ENCODE measurements at regions not wholly inside any gene's neighbourhood (a gene's known extent, or its start where the extent isn't known, plus 50 kb on each side); places are given as distances from the start of the nearest gene placed in this dataset.

GRCh38 chr6:22206106-22206505 lies 90.7 kb downstream of the PRL start:
- H4K20me1 ChIP-seq (ENCODE audit: insufficient read depth, low read length): no peaks in the 10 kb centered on the region
- DNase-seq (ENCODE audit: low read depth): no peak
- no peak overlapping the region for H3K4me2 ChIP-seq (ENCODE audit: low read length)
- no peak overlapping the region for H3K27ac Mint-ChIP-seq (ENCODE audit: unreplicated experiment)
- H3K9me3 Mint-ChIP-seq (ENCODE audit: unreplicated experiment): peaks cover 6% of the 10 kb centered on the region
- no peaks in the 10 kb centered on the region for H3K9me3 ChIP-seq (ENCODE audit: insufficient read depth, low read depth, low read length)
- no peaks in the 10 kb centered on the region for H3K4me1 ChIP-seq (ENCODE audit: insufficient read depth, low read length)
- FAIRE-seq: no peak
- H3K4me3 ChIP-seq (ENCODE audit: insufficient read depth, low read depth, low read length): no peak overlapping the region
- no peak overlapping the region for H2AFZ ChIP-seq (ENCODE audit: low read depth, low read length)
- no peak overlapping the region for H3K27ac ChIP-seq (ENCODE audit: low read depth, low read length)
- peaks cover 3% of the 10 kb centered on the region for H3K4me1 Mint-ChIP-seq (ENCODE audit: low read depth, unreplicated experiment)
- H3K36me3 ChIP-seq (ENCODE audit: insufficient read depth, low read length): no peaks in the 10 kb centered on the region
- TF ChIP-seq CTCF (IDR thresholded peaks at IDR 0.05; ENCODE audit: insufficient read depth, low read depth, low read length): no peak
- TF ChIP-seq EZH2 (IDR thresholded peaks at IDR 0.05; ENCODE audit: insufficient read depth, low read length): no peak
- H3K4me3 Mint-ChIP-seq (ENCODE audit: unreplicated experiment): no peak overlapping the region
- H3K9ac ChIP-seq (ENCODE audit: low read length): no peak overlapping the region
- no peaks in the 10 kb centered on the region for H3K79me2 ChIP-seq (ENCODE audit: insufficient read depth, low read length)
- peaks cover 3% of the 10 kb centered on the region for H3K36me3 Mint-ChIP-seq (ENCODE audit: low read depth, unreplicated experiment)
- no peaks in the 10 kb centered on the region for H3K27me3 Mint-ChIP-seq (ENCODE audit: low read depth, unreplicated experiment)
- H3K27me3 ChIP-seq (ENCODE audit: insufficient read depth, low read length): no peaks in the 10 kb centered on the region

GRCh38 chr6:22208026-22208425 lies 88.8 kb downstream of the PRL start:
- FAIRE-seq: no peak

More at GRCh38 chr6:22208026-22208425, 88.8 kb downstream of the PRL start:
- no peaks in the 10 kb centered on the region for H3K27me3 ChIP-seq (ENCODE audit: insufficient read depth, low read length)
- no peaks in the 10 kb centered on the region for H3K36me3 ChIP-seq (ENCODE audit: insufficient read depth, low read length)
- H3K9ac ChIP-seq (ENCODE audit: low read length): no peak overlapping the region
- H2AFZ ChIP-seq (ENCODE audit: low read depth, low read length): no peak overlapping the region
- TF ChIP-seq EZH2 (IDR thresholded peaks at IDR 0.05; ENCODE audit: insufficient read depth, low read length): no peak
- TF ChIP-seq CTCF (IDR thresholded peaks at IDR 0.05; ENCODE audit: insufficient read depth, low read depth, low read length): no peak
- Mint-ChIP-seq H3K4me1 (ENCODE audit: low read depth, unreplicated experiment) (no peaks in the 10 kb centered on the region), H3K27me3 (ENCODE audit: low read depth, unreplicated experiment) (no peaks in the 10 kb centered on the region), H3K4me3 (ENCODE audit: unreplicated experiment) (no peak overlapping the region), H3K36me3 (ENCODE audit: low read depth, unreplicated experiment) (peaks cover 1% of the 10 kb centered on the region), H3K27ac (ENCODE audit: unreplicated experiment) (no peak overlapping the region), H3K9me3 (ENCODE audit: unreplicated experiment) (peaks cover 6% of the 10 kb centered on the region)
- no peaks in the 10 kb centered on the region for H4K20me1 ChIP-seq (ENCODE audit: insufficient read depth, low read length)
- no peaks in the 10 kb centered on the region for H3K9me3 ChIP-seq (ENCODE audit: insufficient read depth, low read depth, low read length)
- H3K79me2 ChIP-seq (ENCODE audit: insufficient read depth, low read length): no peaks in the 10 kb centered on the region
- H3K27ac ChIP-seq (ENCODE audit: low read depth, low read length): no peak overlapping the region
- H3K4me1 ChIP-seq (ENCODE audit: insufficient read depth, low read length): no peaks in the 10 kb centered on the region
- no peak for DNase-seq (ENCODE audit: low read depth)
- no peak overlapping the region for H3K4me2 ChIP-seq (ENCODE audit: low read length)
- H3K4me3 ChIP-seq (ENCODE audit: insufficient read depth, low read depth, low read length): no peak overlapping the region
